GM19025 (cell line): ENCODE measurements at regions not wholly inside any gene's neighbourhood (a gene's known extent, or its start where the extent isn't known, plus 50 kb on each side); places are given as distances from the start of the nearest gene placed in this dataset.
A peak's percentile ranks its signal among the peaks of the same experiment; 100 is the strongest.

ENCODE experiments used
- ATAC-seq: cut with Tn5 transposase; IDR thresholded peaks from one replicate; pipeline ENCODE4 v1.9.1; 2021; ENCODE audit warnings: mild to moderate bottlenecking, low read depth, moderate library complexity; ENCODE audit not compliant: unreplicated experiment

GRCh38 chr10:4670737-4671136 is 155.3 kb upstream of the AKR1E2 start:
- ATAC-seq: no peak

GRCh38 chr10:4669585-4669984 is 156.4 kb upstream of the AKR1E2 start:
- no peak for ATAC-seq

DNA sequence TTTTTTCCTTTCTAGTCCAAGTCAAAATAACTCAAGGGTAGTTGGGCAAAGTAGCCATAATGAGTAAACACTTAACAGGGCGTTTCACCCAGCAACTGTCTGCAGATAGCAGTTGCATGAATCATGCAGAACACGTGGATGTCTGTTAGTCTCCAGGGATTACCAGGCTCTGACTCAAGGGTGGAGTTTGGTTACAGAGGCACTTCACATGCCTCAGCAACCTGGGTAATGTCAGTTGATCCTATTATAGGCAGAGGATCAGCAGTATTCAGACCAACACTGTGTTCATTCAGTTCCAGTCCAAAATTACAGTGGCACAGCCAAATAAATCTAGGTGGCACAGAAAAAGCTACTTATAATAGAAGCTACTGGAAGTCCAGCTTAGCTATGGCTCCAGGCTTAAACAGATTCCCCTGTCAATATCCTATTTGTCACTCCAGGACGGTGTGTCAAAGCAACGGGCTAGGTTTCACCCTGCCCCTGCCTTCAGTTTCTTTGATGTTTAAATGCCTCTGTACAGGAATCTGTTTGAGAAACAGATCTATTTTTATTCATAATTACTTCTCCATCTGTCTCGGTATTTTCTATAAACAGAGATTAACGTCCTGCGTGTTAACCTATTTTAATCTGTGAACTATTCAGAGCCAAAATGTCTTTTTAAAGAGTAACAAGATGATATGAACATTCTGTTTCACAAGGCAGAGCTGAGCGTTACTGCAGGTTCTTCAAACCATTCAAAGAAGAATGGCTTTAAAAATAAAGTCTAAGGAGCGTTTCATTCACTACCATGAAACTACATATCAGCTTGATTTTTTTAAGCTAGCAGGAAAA is 162.6 kb upstream of the AKR1E2 start:
- peak; percentile 86 for ATAC-seq

- ATAC-seq: no peak
These were observed 163.3 kb upstream of the AKR1E2 start for GRCh38 chr10:4662576-4663161.

GRCh38 chr10:4661511-4662255 is 164.3 kb upstream of the AKR1E2 start:
- ATAC-seq: no peak

- ATAC-seq: no peak
These were observed 167.2 kb upstream of the AKR1E2 start for GRCh38 chr10:4658777-4659176.

DNA sequence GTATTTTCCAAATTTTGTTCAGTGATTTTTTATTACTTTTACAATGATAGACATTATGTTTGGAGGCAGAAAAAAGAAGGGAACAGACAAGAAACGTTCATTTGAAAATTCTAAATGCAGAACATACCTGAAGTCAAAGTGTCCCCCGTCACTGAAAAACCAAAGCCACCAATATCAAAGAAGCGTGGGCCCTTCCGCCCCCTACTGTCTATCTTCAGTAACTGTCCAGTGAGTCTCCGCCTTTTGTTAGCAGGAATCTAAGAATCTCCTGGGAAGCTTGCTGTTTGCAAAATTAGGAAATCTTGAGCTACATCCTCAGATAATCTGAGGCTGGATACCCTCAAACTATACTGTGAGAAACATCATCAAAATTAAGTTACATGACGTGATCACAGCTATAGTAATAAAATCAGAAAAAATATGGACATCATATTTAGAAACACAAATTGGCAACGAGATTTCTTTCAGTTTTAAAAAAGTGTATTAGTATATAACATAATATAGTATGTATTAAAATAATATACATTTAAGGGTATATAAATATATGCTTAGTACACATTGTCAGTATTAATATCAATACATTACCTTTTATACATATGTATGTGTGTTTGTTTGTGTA is 169.3 kb upstream of the AKR1E2 start:
- ATAC-seq: no peak

- ATAC-seq: no peak
These were observed 170.1 kb upstream of the AKR1E2 start for GRCh38 chr10:4655879-4656278.

DNA sequence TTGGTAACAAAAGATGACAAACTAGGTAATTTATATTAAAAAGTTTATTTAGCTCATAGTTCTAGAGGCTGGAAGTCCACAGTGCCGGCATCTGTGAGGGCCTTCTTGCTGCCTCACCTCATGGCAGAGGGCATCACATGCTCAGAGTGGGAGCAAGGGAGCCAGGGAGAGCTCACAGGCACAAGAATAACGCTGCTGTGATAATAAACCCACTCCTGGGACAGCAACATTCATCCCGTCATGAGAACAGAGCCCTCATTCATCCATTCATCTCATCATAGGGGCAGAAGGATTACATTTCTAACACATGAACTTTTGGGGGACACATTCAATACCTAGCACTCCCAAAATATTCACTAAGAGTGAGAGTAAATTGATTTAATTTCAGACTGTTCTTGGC is 170.6 kb upstream of the AKR1E2 start:
- no peak for ATAC-seq

GRCh38 chr10:4654496-4654895 is 171.5 kb upstream of the AKR1E2 start:
- no peak for ATAC-seq

- ATAC-seq: no peak
These were observed 172.8 kb upstream of the AKR1E2 start for GRCh38 chr10:4653160-4653559.

GRCh38 chr10:4652111-4653010 is 173.6 kb upstream of the AKR1E2 start:
- ATAC-seq: peak; percentile 70

GRCh38 chr10:4651404-4652037 is 174.5 kb upstream of the AKR1E2 start:
- ATAC-seq: no peak

GRCh38 chr10:4650582-4650981 is 175.4 kb upstream of the AKR1E2 start:
- no peak for ATAC-seq

GRCh38 chr10:4649886-4650508 is 176.0 kb upstream of the AKR1E2 start:
- ATAC-seq: no peak

GRCh38 chr10:4649471-4649870 is 176.5 kb upstream of the AKR1E2 start:
- no peak for ATAC-seq

DNA sequence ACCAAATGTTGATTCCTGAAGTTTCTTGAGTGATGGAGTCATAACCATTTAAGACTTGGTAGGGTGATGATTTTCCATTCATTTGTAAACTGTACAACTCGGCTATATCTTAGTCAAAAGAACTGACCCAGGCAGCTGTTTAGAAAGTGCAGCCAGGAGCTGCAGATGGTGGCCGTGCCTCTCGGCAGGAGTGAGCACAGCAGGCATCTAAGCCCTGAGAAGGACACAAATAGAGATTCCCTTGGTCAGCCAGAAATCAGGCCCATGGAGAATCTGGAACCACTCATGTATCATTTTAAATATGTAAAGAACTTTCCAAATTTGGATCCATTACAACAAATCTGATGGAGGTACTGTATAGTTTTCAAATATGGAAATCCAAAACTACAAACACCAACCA is 177.0 kb upstream of the AKR1E2 start:
- no peak for ATAC-seq

DNA sequence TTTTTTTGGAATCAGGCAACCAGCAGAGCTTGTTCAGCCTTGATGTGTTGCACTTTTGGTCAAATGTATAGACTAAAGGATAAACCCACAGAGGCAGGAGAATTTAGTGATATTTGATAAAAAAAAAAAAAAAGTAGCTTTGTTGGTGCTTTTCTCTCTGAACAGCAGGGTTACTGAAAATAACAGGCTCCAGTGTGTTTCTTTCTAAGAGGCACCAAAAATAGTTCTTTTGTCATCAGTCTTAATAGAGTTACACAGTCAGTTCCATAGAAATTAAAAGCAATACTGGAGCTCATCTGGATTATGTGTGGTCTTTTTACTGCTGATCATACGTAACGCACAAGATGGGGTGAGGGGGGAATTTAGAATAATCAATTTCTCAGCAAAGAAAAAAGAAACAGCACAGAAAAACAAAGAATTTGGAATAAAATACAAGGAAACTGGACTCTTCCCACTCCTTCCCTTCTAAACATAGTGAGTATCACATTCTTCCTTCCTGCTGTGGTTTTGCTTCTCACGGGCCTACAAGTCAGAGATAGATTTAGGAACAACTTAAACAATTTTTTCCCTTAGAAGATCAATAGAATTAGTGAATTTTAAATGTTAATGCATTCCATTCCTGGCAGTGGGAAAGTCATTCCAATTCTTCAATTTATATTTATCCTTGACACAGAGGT is 178.8 kb upstream of the AKR1E2 start:
- ATAC-seq: no peak

- ATAC-seq: no peak
These were observed 179.5 kb upstream of the AKR1E2 start for GRCh38 chr10:4646547-4646946.
